ENCODE measurements at regions not wholly inside any gene's neighbourhood (a gene's known extent, or its start where the extent isn't known, plus 50 kb on each side); places are given as distances from the start of the nearest gene placed in this dataset.
"Not testable (repeated sequence)": the region's sequence is repeated elsewhere in the genome, so short reads cannot be mapped to it uniquely, and the experiment has no call there.

DNA sequence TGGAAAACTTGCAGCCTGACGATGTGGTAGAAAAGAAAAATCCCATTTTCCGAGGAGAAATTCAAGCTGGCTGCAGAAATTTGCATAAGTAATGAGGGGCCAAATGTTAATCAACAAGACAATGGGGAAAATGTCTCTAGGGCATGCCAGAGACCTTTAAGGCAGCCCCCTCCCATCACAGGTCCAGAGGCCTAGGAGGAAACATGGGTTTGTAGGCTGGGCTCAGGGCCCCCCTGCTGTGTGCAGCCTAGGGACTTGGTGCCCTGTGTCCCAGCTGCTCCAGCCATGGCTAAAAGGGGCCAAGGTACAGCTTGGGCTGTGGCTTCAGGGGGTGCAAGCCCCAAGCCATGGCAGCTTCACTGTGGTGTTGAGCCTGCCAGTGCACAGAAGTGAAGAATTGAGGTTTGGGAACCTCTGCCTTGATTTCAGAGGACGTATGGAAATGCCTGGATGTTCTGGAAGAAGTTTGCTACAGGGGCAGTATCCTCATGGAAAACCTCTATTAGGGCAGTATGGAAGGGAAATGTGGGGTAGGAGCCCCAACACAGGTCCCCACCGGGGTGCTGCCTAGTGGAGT, 75.9 kb upstream of the CADPS start:
- POLR2A ChIA-PET, result no interaction called here
- H3K4me3 Mint-ChIP-seq (ENCODE audit: unreplicated experiment), result no peak overlapping the region
- peaks cover 4% of the 10 kb centered on the region for H3K36me3 Mint-ChIP-seq (ENCODE audit: insufficient read depth, unreplicated experiment)
- BruUV-seq (replicated peaks), result no TSS peak
- CTCF ChIA-PET, result no interaction called here
- no peak for DNase-seq (ENCODE audit: unreplicated experiment)
- TF ChIP-seq, protein P1, sequence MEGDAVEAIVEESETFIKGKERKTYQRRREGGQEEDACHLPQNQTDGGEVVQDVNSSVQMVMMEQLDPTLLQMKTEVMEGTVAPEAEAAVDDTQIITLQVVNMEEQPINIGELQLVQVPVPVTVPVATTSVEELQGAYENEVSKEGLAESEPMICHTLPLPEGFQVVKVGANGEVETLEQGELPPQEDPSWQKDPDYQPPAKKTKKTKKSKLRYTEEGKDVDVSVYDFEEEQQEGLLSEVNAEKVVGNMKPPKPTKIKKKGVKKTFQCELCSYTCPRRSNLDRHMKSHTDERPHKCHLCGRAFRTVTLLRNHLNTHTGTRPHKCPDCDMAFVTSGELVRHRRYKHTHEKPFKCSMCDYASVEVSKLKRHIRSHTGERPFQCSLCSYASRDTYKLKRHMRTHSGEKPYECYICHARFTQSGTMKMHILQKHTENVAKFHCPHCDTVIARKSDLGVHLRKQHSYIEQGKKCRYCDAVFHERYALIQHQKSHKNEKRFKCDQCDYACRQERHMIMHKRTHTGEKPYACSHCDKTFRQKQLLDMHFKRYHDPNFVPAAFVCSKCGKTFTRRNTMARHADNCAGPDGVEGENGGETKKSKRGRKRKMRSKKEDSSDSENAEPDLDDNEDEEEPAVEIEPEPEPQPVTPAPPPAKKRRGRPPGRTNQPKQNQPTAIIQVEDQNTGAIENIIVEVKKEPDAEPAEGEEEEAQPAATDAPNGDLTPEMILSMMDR (IDR thresholded peaks at IDR 0.05; ENCODE audit: unreplicated experiment), result no peak
- no peak overlapping the region for H3K27ac Mint-ChIP-seq (ENCODE audit: low read depth, unreplicated experiment)
- H3K27me3 Mint-ChIP-seq (ENCODE audit: insufficient read depth, unreplicated experiment), result peaks cover 100% of the 10 kb centered on the region
- no peaks in the 10 kb centered on the region for H3K9me3 Mint-ChIP-seq (ENCODE audit: unreplicated experiment)
- intact Hi-C loops (cut with micrococcal nuclease), result no loop called here
- H3K4me1 Mint-ChIP-seq (ENCODE audit: insufficient read depth, unreplicated experiment), result no peaks in the 10 kb centered on the region

DNA sequence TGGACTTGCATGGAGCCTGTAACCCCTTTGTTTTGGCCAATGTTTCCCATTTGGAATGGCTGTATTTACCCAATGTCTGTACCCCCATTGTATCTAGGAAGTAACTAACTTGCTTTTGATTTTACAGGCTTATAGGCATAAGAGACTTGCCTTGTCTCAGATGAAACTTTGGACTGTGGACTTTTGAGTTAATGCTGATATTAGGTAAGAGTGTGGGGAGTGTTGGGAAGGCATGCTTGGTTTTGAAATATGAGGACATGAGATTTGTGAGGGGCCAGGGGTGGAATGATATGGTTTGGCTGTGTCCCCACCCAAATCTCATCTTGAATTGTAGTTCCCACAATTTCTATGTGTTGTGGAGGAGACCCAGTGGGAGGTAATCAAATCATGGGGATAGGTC, 76.7 kb upstream of the CADPS start:
- POLR2A ChIA-PET; H3K27ac Mint-ChIP-seq (ENCODE audit: low read depth, unreplicated experiment); H3K9me3 Mint-ChIP-seq (ENCODE audit: unreplicated experiment); H3K4me3 Mint-ChIP-seq (ENCODE audit: unreplicated experiment); BruUV-seq (replicated peaks); DNase-seq (ENCODE audit: unreplicated experiment); CTCF ChIA-PET; H3K36me3 Mint-ChIP-seq (ENCODE audit: insufficient read depth, unreplicated experiment); H3K4me1 Mint-ChIP-seq (ENCODE audit: insufficient read depth, unreplicated experiment); intact Hi-C loops (cut with micrococcal nuclease): not testable (repeated sequence)
- H3K27me3 Mint-ChIP-seq (ENCODE audit: insufficient read depth, unreplicated experiment), result peaks cover 99% of the 10 kb centered on the region

DNA sequence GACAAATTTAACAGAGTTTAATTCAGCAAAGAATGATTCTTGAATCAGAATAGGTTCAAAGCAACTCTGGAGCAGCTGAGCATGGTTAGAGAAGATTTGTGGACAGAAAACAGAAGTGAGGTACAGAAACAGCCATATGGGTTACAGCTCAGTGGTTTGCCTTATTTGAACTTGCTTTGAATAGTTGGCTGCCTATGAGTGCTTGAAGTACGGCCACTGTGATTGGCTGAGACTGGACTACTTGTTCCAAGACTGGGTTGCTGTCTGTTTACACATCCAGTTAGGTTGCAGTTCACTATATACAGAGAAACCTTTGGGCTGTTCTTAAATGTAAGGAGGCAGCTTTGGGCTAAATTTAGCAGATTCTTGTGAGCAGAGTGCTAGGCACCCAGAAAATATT, 79.4 kb upstream of the CADPS start:
- TF ChIP-seq, protein P1 (IDR thresholded peaks at IDR 0.05; ENCODE audit: unreplicated experiment), result no peak
- POLR2A ChIA-PET, result interaction anchor here (1.3 kb wide), 1 partner anchor 13 kb away, joined by 3 read pairs; no protein-coding TSS in a partner anchor
- Mint-ChIP-seq H3K27me3 (ENCODE audit: insufficient read depth, unreplicated experiment) (peaks cover 95% of the 10 kb centered on the region), H3K4me1 (ENCODE audit: insufficient read depth, unreplicated experiment) (no peaks in the 10 kb centered on the region), H3K9me3 (ENCODE audit: unreplicated experiment) (no peaks in the 10 kb centered on the region), H3K36me3 (ENCODE audit: insufficient read depth, unreplicated experiment) (no peaks in the 10 kb centered on the region), H3K27ac (ENCODE audit: low read depth, unreplicated experiment) (no peak overlapping the region), H3K4me3 (ENCODE audit: unreplicated experiment) (no peak overlapping the region)
- no peak for DNase-seq (ENCODE audit: unreplicated experiment)
- no TSS peak for BruUV-seq (replicated peaks)
- CTCF ChIA-PET, result interaction anchor here (1.0 to 1.2 kb wide), 2 partner anchors 9 to 288 kb away, joined by 3 read pairs; no protein-coding TSS in a partner anchor
- intact Hi-C loops (cut with micrococcal nuclease), result no loop called here

DNA sequence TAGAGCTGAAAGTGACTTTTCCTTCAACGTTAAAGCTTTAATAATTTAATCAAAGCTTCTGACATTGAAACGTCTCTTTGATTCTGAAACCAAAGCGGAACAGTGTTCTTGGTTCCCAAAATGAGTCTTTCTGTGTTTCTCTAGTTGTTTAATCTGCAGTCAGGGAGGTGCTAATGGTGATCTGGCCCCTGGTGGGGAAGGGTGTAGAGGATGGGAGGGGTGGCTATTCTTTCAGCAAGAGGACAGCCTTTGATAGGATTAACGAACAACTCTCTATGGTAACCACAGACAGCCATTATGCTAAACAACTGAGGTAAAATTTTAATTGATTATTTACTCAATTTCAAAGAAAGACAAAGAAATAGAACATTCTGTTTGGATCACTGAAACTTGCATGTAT, 79.9 kb upstream of the CADPS start:
- no peak overlapping the region for H3K27ac Mint-ChIP-seq (ENCODE audit: low read depth, unreplicated experiment)
- H3K36me3 Mint-ChIP-seq (ENCODE audit: insufficient read depth, unreplicated experiment), result no peaks in the 10 kb centered on the region
- POLR2A ChIA-PET, result no interaction called here
- TF ChIP-seq, protein P1 (IDR thresholded peaks at IDR 0.05; ENCODE audit: unreplicated experiment), result no peak
- BruUV-seq (replicated peaks), result no TSS peak
- no peak for DNase-seq (ENCODE audit: unreplicated experiment)
- no peak overlapping the region for H3K4me3 Mint-ChIP-seq (ENCODE audit: unreplicated experiment)
- H3K9me3 Mint-ChIP-seq (ENCODE audit: unreplicated experiment), result no peaks in the 10 kb centered on the region
- intact Hi-C loops (cut with micrococcal nuclease), result no loop called here
- H3K27me3 Mint-ChIP-seq (ENCODE audit: insufficient read depth, unreplicated experiment), result peaks cover 95% of the 10 kb centered on the region
- CTCF ChIA-PET, result interaction anchor here (1.0 to 1.2 kb wide), 2 partner anchors 10 to 289 kb away, joined by 3 read pairs; no protein-coding TSS in a partner anchor
- H3K4me1 Mint-ChIP-seq (ENCODE audit: insufficient read depth, unreplicated experiment), result no peaks in the 10 kb centered on the region

DNA sequence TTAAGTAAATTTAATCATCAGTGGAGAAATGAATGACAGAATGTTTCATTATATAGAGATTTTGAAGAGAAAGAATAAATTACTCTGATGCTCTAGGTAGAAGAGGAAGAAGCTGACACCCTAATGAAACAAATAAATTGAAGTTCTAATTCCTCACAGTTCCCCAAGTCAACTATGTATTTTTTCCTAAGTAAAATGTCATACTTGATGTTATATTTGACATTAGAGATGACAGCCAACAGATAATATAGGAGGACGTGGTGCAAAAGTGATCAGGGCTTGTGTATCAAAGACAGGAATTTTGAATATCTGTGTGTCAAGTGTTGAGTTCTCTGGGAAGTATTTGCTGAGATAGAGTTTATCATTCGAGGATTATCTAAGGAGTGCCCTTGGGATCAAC, 81.2 kb upstream of the CADPS start:
- no TSS peak for BruUV-seq (replicated peaks)
- H3K9me3 Mint-ChIP-seq (ENCODE audit: unreplicated experiment), result no peaks in the 10 kb centered on the region
- no peak overlapping the region for H3K4me3 Mint-ChIP-seq (ENCODE audit: unreplicated experiment)
- no peaks in the 10 kb centered on the region for H3K4me1 Mint-ChIP-seq (ENCODE audit: insufficient read depth, unreplicated experiment)
- no peaks in the 10 kb centered on the region for H3K36me3 Mint-ChIP-seq (ENCODE audit: insufficient read depth, unreplicated experiment)
- H3K27me3 Mint-ChIP-seq (ENCODE audit: insufficient read depth, unreplicated experiment), result peaks cover 95% of the 10 kb centered on the region
- ChIA-PET CTCF (no interaction called here), POLR2A (no interaction called here)
- H3K27ac Mint-ChIP-seq (ENCODE audit: low read depth, unreplicated experiment), result no peak overlapping the region
- intact Hi-C loops (cut with micrococcal nuclease), result no loop called here
- DNase-seq (ENCODE audit: unreplicated experiment), result no peak
- TF ChIP-seq, protein P1 (IDR thresholded peaks at IDR 0.05; ENCODE audit: unreplicated experiment), result no peak
